Amniotic epithelial cell (primary cell): ENCODE measurements at regions not wholly inside any gene's neighbourhood (a gene's known extent, or its start where the extent isn't known, plus 50 kb on each side); places are given as distances from the start of the nearest gene placed in this dataset.

ENCODE experiments used
- DNase-seq: peaks from one replicate; pipeline ENCODE4 v3.0.0-alpha.2; 2010; ENCODE audit warnings: low read depth

- no peak for DNase-seq
These were observed 1086.0 kb downstream of the SORCS3 start for GRCh38 chr10:105727131-105727530.

- no peak for DNase-seq
These were observed 1085.1 kb downstream of the SORCS3 start for GRCh38 chr10:105726149-105726548.

- no peak for DNase-seq
These were observed 1083.9 kb downstream of the SORCS3 start for GRCh38 chr10:105725007-105725406.

GRCh38 chr10:105718207-105718995, 1077.3 kb downstream of the SORCS3 start:
- DNase-seq = no peak

GRCh38 chr10:105714728-105715127, 1073.6 kb downstream of the SORCS3 start:
- DNase-seq = no peak

GRCh38 chr10:105707603-105708002, 1066.5 kb downstream of the SORCS3 start:
- no peak for DNase-seq

- no peak for DNase-seq
These were observed 1065.4 kb downstream of the SORCS3 start for GRCh38 chr10:105706281-105707026.

- no peak for DNase-seq
These were observed 1061.1 kb downstream of the SORCS3 start for GRCh38 chr10:105702211-105702610.

- DNase-seq = no peak
These were observed 1059.1 kb downstream of the SORCS3 start for GRCh38 chr10:105700218-105700617.

GRCh38 chr10:105699504-105699903, 1058.4 kb downstream of the SORCS3 start:
- no peak for DNase-seq

- DNase-seq = no peak
These were observed 1057.5 kb downstream of the SORCS3 start for GRCh38 chr10:105698592-105698991.

- DNase-seq = no peak
These were observed 1056.2 kb downstream of the SORCS3 start for GRCh38 chr10:105697290-105697780.

GRCh38 chr10:105691811-105692210, 1050.7 kb downstream of the SORCS3 start:
- peak; percentile 42 for DNase-seq

- no peak for DNase-seq
These were observed 1041.8 kb downstream of the SORCS3 start for GRCh38 chr10:105682911-105683310.

- DNase-seq = peak; percentile 58
These were observed 1040.0 kb downstream of the SORCS3 start for GRCh38 chr10:105681051-105681450.

- DNase-seq = no peak
These were observed 1038.7 kb downstream of the SORCS3 start for GRCh38 chr10:105679781-105680180.

GRCh38 chr10:105675333-105675732, 1034.2 kb downstream of the SORCS3 start:
- no peak for DNase-seq

- no peak for DNase-seq
These were observed 1033.4 kb downstream of the SORCS3 start for GRCh38 chr10:105674448-105674847.

- DNase-seq = no peak
These were observed 1017.6 kb downstream of the SORCS3 start for GRCh38 chr10:105658696-105659095.

- DNase-seq = no peak
These were observed 1015.8 kb downstream of the SORCS3 start for GRCh38 chr10:105656856-105657255.

- no peak for DNase-seq
These were observed 1009.2 kb downstream of the SORCS3 start for GRCh38 chr10:105650306-105650705.

GRCh38 chr10:105647354-105647753, 1006.3 kb downstream of the SORCS3 start:
- no peak for DNase-seq

- DNase-seq = no peak
These were observed 1003.9 kb downstream of the SORCS3 start for GRCh38 chr10:105644978-105645377.
